GM19468 (cell line): ENCODE measurements at regions not wholly inside any gene's neighbourhood (a gene's known extent, or its start where the extent isn't known, plus 50 kb on each side); places are given as distances from the start of the nearest gene placed in this dataset.

Experiments used
- ATAC-seq: cut with Tn5 transposase; IDR thresholded peaks from one replicate; pipeline ENCODE4 v1.9.1; 2021; ENCODE audit warnings: mild to moderate bottlenecking, moderate library complexity, moderate number of reproducible peaks; ENCODE audit not compliant: unreplicated experiment; ENCODE audit errors: extremely low read depth

- ATAC-seq = no peak
Measured at GRCh38 chr10:78351809-78352208, 318.1 kb downstream of the RPS24 start.

GRCh38 chr10:78353636-78354035 is 320.0 kb downstream of the RPS24 start:
- no peak for ATAC-seq

GRCh38 chr10:78354101-78354500 is 320.4 kb downstream of the RPS24 start:
- no peak for ATAC-seq

- ATAC-seq = no peak
Measured at GRCh38 chr10:78356291-78356900, 322.7 kb downstream of the RPS24 start.

GRCh38 chr10:78357141-78358063 is 323.7 kb downstream of the RPS24 start:
- ATAC-seq = no peak

- no peak for ATAC-seq
Measured at GRCh38 chr10:78358351-78358750, 324.7 kb downstream of the RPS24 start.

- ATAC-seq = no peak
Measured at GRCh38 chr10:78358982-78359381, 325.3 kb downstream of the RPS24 start.

GRCh38 chr10:78359640-78360091 is 326.0 kb downstream of the RPS24 start:
- ATAC-seq = no peak

- no peak for ATAC-seq
Measured at GRCh38 chr10:78360284-78360683, 326.6 kb downstream of the RPS24 start.

- ATAC-seq = no peak
Measured at GRCh38 chr10:78361031-78361430, 327.4 kb downstream of the RPS24 start.

- no peak for ATAC-seq
Measured at GRCh38 chr10:78362406-78363022, 328.9 kb downstream of the RPS24 start.

GRCh38 chr10:78363190-78363589 is 329.5 kb downstream of the RPS24 start:
- ATAC-seq = no peak

GRCh38 chr10:78365694-78366093 is 332.0 kb downstream of the RPS24 start:
- ATAC-seq = no peak

- no peak for ATAC-seq
Measured at GRCh38 chr10:78366663-78367411, 333.2 kb downstream of the RPS24 start.

GRCh38 chr10:78367751-78368150 is 334.1 kb downstream of the RPS24 start:
- ATAC-seq = no peak

GRCh38 chr10:78371136-78371535 is 337.5 kb downstream of the RPS24 start:
- no peak for ATAC-seq

GRCh38 chr10:78372806-78373205 is 339.1 kb downstream of the RPS24 start:
- no peak for ATAC-seq

GRCh38 chr10:78374331-78375028 is 340.8 kb downstream of the RPS24 start:
- no peak for ATAC-seq

- no peak for ATAC-seq
Measured at GRCh38 chr10:78375854-78376785, 342.5 kb downstream of the RPS24 start.
